GM18502 (cell line): ENCODE measurements at regions not wholly inside any gene's neighbourhood (a gene's known extent, or its start where the extent isn't known, plus 50 kb on each side); places are given as distances from the start of the nearest gene placed in this dataset.

ENCODE experiments used
- ATAC-seq: cut with Tn5 transposase; IDR thresholded peaks from one replicate; pipeline ENCODE4 v1.9.1; 2021; ENCODE audit warnings: mild to moderate bottlenecking; ENCODE audit not compliant: unreplicated experiment, poor library complexity

DNA sequence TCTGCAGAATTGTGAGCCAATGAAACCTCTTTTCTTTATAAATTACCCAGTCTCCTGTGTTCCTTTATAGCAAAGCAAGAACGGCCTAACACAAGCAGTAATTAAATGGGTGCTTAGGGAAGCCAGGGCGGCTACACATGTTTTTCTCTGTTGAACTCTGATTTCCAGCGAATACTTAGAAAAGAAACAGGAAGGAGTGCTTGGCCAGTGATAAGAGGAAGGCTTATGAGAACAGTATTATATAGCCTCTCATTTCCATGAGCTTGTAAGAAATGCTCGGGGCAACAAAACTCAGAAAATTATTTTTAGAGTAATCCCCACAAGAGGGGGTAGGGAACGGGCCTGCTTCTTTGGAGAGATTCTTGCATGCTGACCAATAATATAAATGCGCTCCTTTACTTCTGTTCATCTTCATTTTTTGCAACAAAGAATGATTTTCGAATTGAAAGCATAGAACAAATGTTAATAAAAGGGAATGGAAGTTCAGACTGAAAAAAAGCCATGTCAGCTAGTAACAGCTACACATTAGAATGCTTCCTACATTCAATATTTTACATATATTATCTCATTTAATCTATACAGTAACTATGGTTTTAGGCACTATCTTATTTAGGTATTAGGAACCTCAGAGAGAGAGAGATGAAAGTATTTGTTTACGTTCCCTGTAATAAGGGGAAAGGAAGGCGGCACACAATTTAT, 49.7 kb upstream of the CCDC85A start:
- no peak for ATAC-seq
